ENCODE measurements at regions not wholly inside any gene's neighbourhood (a gene's known extent, or its start where the extent isn't known, plus 50 kb on each side); places are given as distances from the start of the nearest gene placed in this dataset.

GRCh38 chr11:27938011-27938410 is 169.9 kb downstream of the KIF18A start:
- ChIA-PET CTCF (interaction anchor here (1.1 kb wide), 1 partner anchor 50 kb away, joined by 3 read pairs; no protein-coding TSS in a partner anchor), POLR2A (no interaction called here)
- Histone ChIP-seq H3K36me3 (ENCODE audit: control insufficient read depth, insufficient read depth, low read length) (no peaks in the 10 kb centered on the region), H3K27me3 (ENCODE audit: control insufficient read depth, insufficient read depth, low read length) (no peaks in the 10 kb centered on the region), H3K4me3 (ENCODE audit: low read depth, low read length) (no peak overlapping the region)
- DNase-seq (ENCODE audit: low read depth): no peak
- TF ChIP-seq CTCF (IDR thresholded peaks at IDR 0.05; ENCODE audit: insufficient read depth, low read depth, low read length): no peak

- TF ChIP-seq CTCF (IDR thresholded peaks at IDR 0.05; ENCODE audit: insufficient read depth, low read depth, low read length): no peak
- ChIA-PET POLR2A (interaction anchor here (0.6 to 1.7 kb wide), 3 partner anchors 216 to 507 kb away, joined by 3 to 15 read pairs (median 14); partner anchors contain the start of gene BDNF), CTCF (interaction anchor here (1.1 kb wide), 1 partner anchor 173 kb away, joined by 3 read pairs; no protein-coding TSS in a partner anchor)
- Histone ChIP-seq H3K27me3 (ENCODE audit: control insufficient read depth, insufficient read depth, low read length) (no peaks in the 10 kb centered on the region), H3K36me3 (ENCODE audit: control insufficient read depth, insufficient read depth, low read length) (no peaks in the 10 kb centered on the region), H3K4me3 (ENCODE audit: low read depth, low read length) (no peak overlapping the region)
- DNase-seq (ENCODE audit: low read depth): peak; percentile 76
Measured at GRCh38 chr11:27934830-27935145, 173.2 kb downstream of the KIF18A start.

GRCh38 chr11:27933992-27934829 is 173.7 kb downstream of the KIF18A start:
- Histone ChIP-seq H3K36me3 (ENCODE audit: control insufficient read depth, insufficient read depth, low read length) (no peaks in the 10 kb centered on the region), H3K27me3 (ENCODE audit: control insufficient read depth, insufficient read depth, low read length) (no peaks in the 10 kb centered on the region), H3K4me3 (ENCODE audit: low read depth, low read length) (no peak overlapping the region)
- DNase-seq (ENCODE audit: low read depth): peak; percentile 99
- CTCF ChIA-PET: interaction anchor here (0.8 to 1.7 kb wide), 5 partner anchors 173 to 740 kb away, joined by 3 read pairs; no protein-coding TSS in a partner anchor
- POLR2A ChIA-PET: interaction anchor here (0.7 to 1.7 kb wide), 4 partner anchors 216 to 508 kb away, joined by 3 to 15 read pairs (median 6); partner anchors contain the start of gene BDNF
- TF ChIP-seq CTCF (IDR thresholded peaks at IDR 0.05; ENCODE audit: insufficient read depth, low read depth, low read length): no peak

- H3K36me3 ChIP-seq (ENCODE audit: control insufficient read depth, insufficient read depth, low read length): no peaks in the 10 kb centered on the region
- TF ChIP-seq CTCF (IDR thresholded peaks at IDR 0.05; ENCODE audit: insufficient read depth, low read depth, low read length): no peak
- ChIA-PET POLR2A (no interaction called here), CTCF (interaction anchor here (0.5 to 1.6 kb wide), 2 partner anchors 213 to 419 kb away, joined by 3 to 4 read pairs; no protein-coding TSS in a partner anchor)
- no peaks in the 10 kb centered on the region for H3K27me3 ChIP-seq (ENCODE audit: control insufficient read depth, insufficient read depth, low read length)
- DNase-seq (ENCODE audit: low read depth): no peak
- H3K4me3 ChIP-seq (ENCODE audit: low read depth, low read length): no peak overlapping the region
Measured at GRCh38 chr11:27931770-27932169, 176.2 kb downstream of the KIF18A start.

GRCh38 chr11:27930946-27931345 is 177.0 kb downstream of the KIF18A start:
- no peaks in the 10 kb centered on the region for H3K27me3 ChIP-seq (ENCODE audit: control insufficient read depth, insufficient read depth, low read length)
- CTCF ChIA-PET: no interaction called here
- no peak overlapping the region for H3K4me3 ChIP-seq (ENCODE audit: low read depth, low read length)
- no peak for DNase-seq (ENCODE audit: low read depth)
- POLR2A ChIA-PET: no interaction called here
- no peaks in the 10 kb centered on the region for H3K36me3 ChIP-seq (ENCODE audit: control insufficient read depth, insufficient read depth, low read length)
- TF ChIP-seq CTCF (IDR thresholded peaks at IDR 0.05; ENCODE audit: insufficient read depth, low read depth, low read length): no peak

Measured in BJ (cell line).